Activated naive CD8-positive, alpha-beta T cell treated with anti-CD3 and anti-CD28 coated beads, Interleukin-2, amount 50 U/mL, for 24 hours (primary cell): ENCODE measurements at regions not wholly inside any gene's neighbourhood (a gene's known extent, or its start where the extent isn't known, plus 50 kb on each side); places are given as distances from the start of the nearest gene placed in this dataset.
"Not testable (repeated sequence)": the region's sequence is repeated elsewhere in the genome, so short reads cannot be mapped to it uniquely, and the experiment has no call there.

Experiments
- ATAC-seq: fragments of 150-1000 bp; cut with Tn5 transposase; one replicate; pipeline ENCODE4 v1.10.0; 2021
- DNase-seq: peaks from one replicate; pipeline ENCODE4 v3.0.0; 2021
- H3K27ac Mint-ChIP-seq: one replicate; pipeline ENCODE4 v1.8.0; 2021; ENCODE audit warnings: mild to moderate bottlenecking, mixed read lengths
- H3K27me3 Mint-ChIP-seq: one replicate; pipeline ENCODE4 v1.8.0; 2021; ENCODE audit warnings: mixed read lengths
- H3K36me3 Mint-ChIP-seq: one replicate; pipeline ENCODE4 v1.8.0; 2021; ENCODE audit warnings: low read depth, mixed read lengths
- H3K4me1 Mint-ChIP-seq: one replicate; pipeline ENCODE4 v1.8.0; 2021; ENCODE audit warnings: mixed read lengths
- H3K4me3 Mint-ChIP-seq: one replicate; pipeline ENCODE4 v1.8.0; 2021; ENCODE audit warnings: mild to moderate bottlenecking, moderate library complexity, mixed read lengths
- H3K9me3 Mint-ChIP-seq: one replicate; pipeline ENCODE4 v1.8.0; 2021; ENCODE audit warnings: mixed read lengths

DNA sequence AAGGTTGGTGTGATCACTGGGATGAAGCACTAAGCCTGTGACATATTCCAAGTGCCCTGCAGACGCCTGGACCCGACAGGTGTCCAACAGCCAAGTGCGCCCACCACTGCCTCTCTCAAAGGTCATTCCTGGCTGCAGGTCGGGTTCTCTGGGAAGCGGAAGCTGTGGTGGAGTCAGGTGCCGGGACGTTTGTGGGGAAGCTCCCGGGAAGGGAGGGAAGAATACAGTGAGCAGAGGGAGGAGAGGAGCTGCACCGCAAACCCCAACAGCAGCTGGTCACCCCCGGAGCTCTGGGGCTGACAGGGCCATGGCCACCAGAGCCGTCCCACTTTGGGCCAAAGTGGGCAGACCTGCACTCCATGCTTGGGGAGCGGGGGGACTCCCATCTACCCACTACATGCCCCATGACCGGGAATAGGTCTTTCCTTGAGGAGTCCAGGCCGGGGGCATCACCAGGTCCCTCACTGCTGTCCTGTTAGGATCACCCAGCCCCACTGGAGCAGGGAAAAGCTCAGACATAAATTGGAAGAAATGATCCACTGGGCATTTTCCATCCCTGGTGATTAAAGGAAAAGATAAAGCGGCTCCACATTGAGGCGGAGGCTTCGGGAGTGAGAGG is 84.5 kb upstream of the PPP2R2D start:
- Mint-ChIP-seq H3K27me3 (no peaks in the 10 kb centered on the region), H3K9me3 (no peaks in the 10 kb centered on the region), H3K27ac (no peak overlapping the region), H3K36me3 (no peaks in the 10 kb centered on the region), H3K4me1 (no peaks in the 10 kb centered on the region), H3K4me3 (no peak overlapping the region)
- no peak for DNase-seq
- ATAC-seq = no peak

DNA sequence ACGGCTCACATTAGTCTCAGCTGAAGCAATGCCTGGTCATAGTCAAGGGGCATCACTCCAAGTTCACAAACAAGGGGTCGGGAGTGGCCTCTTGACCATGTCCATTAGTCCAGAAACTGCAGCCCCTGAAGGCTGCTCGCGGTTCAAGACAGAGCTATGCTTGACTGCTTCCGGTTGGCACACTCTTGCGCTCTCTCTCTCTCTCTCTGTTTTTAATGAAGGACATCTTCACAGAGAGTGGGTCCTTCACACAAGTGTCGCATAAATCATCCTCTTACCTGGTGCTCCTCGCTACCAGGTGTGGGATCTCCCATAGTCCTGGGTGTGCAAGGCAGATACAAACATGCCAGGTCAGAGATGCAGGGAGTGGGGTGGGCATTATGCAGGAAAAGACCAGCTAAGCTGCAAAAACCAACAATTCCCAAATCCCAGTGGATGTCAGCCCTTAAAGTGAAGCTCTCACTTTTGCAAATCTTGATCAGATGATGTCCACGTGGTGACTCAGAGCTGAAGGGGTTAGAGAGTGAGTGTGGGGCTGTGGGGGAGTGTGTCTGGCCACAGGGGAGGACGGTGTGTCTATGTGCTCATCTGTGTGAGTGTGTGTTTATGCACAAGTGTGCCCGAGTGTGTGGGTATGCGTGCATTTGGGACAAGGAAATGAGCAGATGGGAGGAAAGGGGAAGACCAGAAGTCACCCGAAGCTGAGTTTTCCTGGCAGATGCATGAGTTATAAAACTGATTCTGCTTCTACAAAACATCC is 83.7 kb upstream of the PPP2R2D start:
- no peak overlapping the region for H3K4me3 Mint-ChIP-seq
- H3K36me3 Mint-ChIP-seq = no peaks in the 10 kb centered on the region
- no peak overlapping the region for H3K27ac Mint-ChIP-seq
- no peak for ATAC-seq
- no peaks in the 10 kb centered on the region for H3K4me1 Mint-ChIP-seq
- no peaks in the 10 kb centered on the region for H3K27me3 Mint-ChIP-seq
- DNase-seq = no peak
- H3K9me3 Mint-ChIP-seq = no peaks in the 10 kb centered on the region

DNA sequence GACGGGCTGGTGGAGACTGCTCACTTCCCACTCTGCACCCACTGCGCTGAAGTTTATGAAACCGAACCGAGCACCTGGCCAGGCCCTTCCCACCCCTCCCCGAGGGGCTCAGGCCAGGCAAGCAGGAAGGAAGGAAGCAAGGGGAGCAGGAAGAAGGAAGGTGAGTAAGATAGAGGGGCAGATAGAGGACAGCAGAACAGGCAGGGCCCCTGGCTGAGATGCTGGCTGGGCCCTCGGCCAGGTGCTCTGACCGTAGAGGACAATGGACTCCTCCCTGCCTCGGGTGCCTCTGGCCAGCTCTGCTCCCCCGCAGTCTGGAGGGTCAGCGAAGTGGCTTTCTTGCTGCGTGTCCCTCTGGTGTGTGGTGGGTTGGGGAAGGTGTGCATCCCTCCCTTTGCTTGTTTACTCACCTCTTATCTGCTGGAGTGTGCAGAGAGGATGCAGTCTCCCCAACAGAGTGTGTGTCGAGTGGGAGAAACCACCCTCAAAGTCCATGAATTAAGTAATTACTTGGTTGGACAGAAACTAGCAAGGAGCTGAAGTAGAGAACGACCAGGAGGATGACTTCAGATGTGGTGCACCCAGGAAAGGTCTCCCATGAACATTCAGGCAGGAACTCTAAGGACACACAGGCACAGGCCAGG is 82.8 kb upstream of the PPP2R2D start:
- H3K27ac Mint-ChIP-seq = no peak overlapping the region

GRCh38 chr10:131818510-131819234 is 82.1 kb upstream of the PPP2R2D start:
- ATAC-seq (no peak), DNase-seq (no peak)
- Mint-ChIP-seq H3K36me3 (no peaks in the 10 kb centered on the region), H3K9me3 (no peaks in the 10 kb centered on the region), H3K27me3 (no peaks in the 10 kb centered on the region), H3K4me1 (no peaks in the 10 kb centered on the region), H3K27ac (no peak overlapping the region), H3K4me3 (no peak overlapping the region)

More for the DNA sequence above, 82.8 kb upstream of the PPP2R2D start:
- H3K9me3 Mint-ChIP-seq = no peaks in the 10 kb centered on the region
- ATAC-seq (no peak), DNase-seq (no peak)
- no peaks in the 10 kb centered on the region for H3K27me3 Mint-ChIP-seq
- no peaks in the 10 kb centered on the region for H3K36me3 Mint-ChIP-seq
- H3K4me3 Mint-ChIP-seq = no peak overlapping the region
- no peaks in the 10 kb centered on the region for H3K4me1 Mint-ChIP-seq

DNA sequence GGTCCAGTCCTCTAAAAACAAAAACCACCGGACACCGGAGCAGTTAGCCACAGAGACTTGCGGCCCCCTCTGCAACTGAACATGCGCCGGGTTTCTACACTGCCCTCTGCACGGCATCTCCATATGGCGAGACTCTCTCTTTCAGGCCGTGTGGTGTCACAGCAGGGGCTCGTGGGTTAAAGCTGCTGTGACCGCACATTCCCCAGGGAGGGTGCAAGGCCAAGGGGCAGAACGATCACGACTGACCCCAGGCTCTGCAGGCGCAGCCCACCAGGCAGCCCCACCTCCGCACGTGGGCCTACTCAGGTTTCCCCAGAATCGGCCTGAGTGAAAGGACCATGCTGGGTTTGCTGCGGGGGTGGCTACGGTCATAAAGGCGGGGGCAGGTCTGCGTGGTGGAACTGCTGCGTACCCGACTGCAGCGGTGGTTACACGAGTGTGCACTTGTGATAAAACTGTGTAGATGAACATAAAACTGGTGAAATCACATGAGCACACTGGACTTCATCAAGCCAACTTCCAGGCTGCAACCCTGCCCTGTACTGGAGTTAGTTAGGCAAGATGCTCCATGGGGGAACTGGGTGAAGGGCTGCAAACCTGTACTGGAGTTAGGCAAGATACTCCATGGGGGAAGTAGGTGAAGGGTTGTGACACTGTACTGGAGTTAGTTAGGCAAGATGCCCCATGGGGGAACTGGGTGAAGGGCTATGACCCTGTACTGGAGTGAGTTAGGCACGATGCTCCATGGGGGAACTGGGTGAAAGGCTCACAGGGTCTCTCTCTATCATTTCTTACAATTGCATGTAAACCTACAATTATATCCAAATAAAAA is 81.4 kb upstream of the PPP2R2D start:
- ATAC-seq = no peak
- Mint-ChIP-seq H3K9me3 (no peaks in the 10 kb centered on the region), H3K4me3 (no peak overlapping the region), H3K27ac (no peak overlapping the region), H3K36me3 (no peaks in the 10 kb centered on the region), H3K4me1 (no peaks in the 10 kb centered on the region), H3K27me3 (no peaks in the 10 kb centered on the region)
- DNase-seq = no peak

- H3K36me3 Mint-ChIP-seq = no peaks in the 10 kb centered on the region
- DNase-seq (no peak), ATAC-seq (no peak)
- H3K4me3 Mint-ChIP-seq = no peak overlapping the region
- no peaks in the 10 kb centered on the region for H3K4me1 Mint-ChIP-seq
- no peaks in the 10 kb centered on the region for H3K9me3 Mint-ChIP-seq
- no peak overlapping the region for H3K27ac Mint-ChIP-seq
- H3K27me3 Mint-ChIP-seq = peaks cover 2% of the 10 kb centered on the region
Observed at GRCh38 chr10:131820626-131821025, 80.2 kb upstream of the PPP2R2D start.

DNA sequence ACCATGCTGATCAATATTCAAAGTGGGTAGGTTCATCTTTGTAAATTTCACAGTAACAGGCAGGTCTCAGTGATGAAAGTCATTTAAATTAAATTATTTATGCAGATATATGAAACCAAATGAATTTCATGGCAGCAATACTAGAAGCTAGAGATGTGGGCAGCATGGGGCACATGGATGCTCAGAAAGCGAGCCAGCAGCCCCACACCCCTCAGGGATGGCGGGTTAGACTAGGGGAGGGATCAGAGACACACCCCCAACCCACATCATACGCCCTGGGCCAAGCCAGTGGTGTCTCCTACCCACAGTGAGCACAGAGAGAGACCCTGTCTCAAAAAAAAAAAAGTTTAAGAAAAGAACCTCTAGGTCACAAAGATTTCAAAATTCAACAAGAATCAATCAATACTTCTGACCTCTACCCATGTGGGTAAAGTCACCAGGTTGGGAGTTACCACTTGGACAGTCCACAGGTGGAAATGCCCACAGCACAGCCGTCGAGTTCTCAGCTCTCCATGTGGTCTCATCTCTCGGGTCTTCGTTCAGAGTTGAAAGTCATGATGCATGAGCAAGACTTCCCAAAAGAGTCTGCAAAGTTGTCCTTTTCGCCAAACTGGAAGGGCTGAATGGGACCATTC is 79.3 kb upstream of the PPP2R2D start:
- H3K9me3 Mint-ChIP-seq = no peaks in the 10 kb centered on the region
- DNase-seq = no peak
- no peaks in the 10 kb centered on the region for H3K36me3 Mint-ChIP-seq
- H3K4me3 Mint-ChIP-seq = no peak overlapping the region
- no peak overlapping the region for H3K27ac Mint-ChIP-seq
- peaks cover 2% of the 10 kb centered on the region for H3K27me3 Mint-ChIP-seq
- ATAC-seq = no peak
- H3K4me1 Mint-ChIP-seq = no peaks in the 10 kb centered on the region

- no peak overlapping the region for H3K27ac Mint-ChIP-seq
Observed at GRCh38 chr10:131822013-131822691, 78.7 kb upstream of the PPP2R2D start.

GRCh38 chr10:131822692-131823245 is 78.0 kb upstream of the PPP2R2D start:
- Mint-ChIP-seq H3K4me3 (no peak overlapping the region), H3K36me3 (no peaks in the 10 kb centered on the region), H3K4me1 (no peaks in the 10 kb centered on the region), H3K27ac (no peak overlapping the region), H3K9me3 (no peaks in the 10 kb centered on the region), H3K27me3 (peaks cover 2% of the 10 kb centered on the region)
- ATAC-seq = no peak
- no peak for DNase-seq

More at GRCh38 chr10:131822013-131822691, 78.7 kb upstream of the PPP2R2D start:
- H3K27me3 Mint-ChIP-seq = peaks cover 2% of the 10 kb centered on the region
- no peak overlapping the region for H3K4me3 Mint-ChIP-seq
- H3K9me3 Mint-ChIP-seq = no peaks in the 10 kb centered on the region
- no peaks in the 10 kb centered on the region for H3K4me1 Mint-ChIP-seq
- H3K36me3 Mint-ChIP-seq = no peaks in the 10 kb centered on the region
- no peak for DNase-seq
- ATAC-seq = no peak

- H3K9me3 Mint-ChIP-seq, H3K27me3 Mint-ChIP-seq, H3K4me1 Mint-ChIP-seq, H3K36me3 Mint-ChIP-seq, H3K4me3 Mint-ChIP-seq, DNase-seq, H3K27ac Mint-ChIP-seq, ATAC-seq: not testable (repeated sequence)
Observed at GRCh38 chr10:131823601-131824099, 77.2 kb upstream of the PPP2R2D start.

- Mint-ChIP-seq H3K27ac (no peak overlapping the region), H3K9me3 (no peaks in the 10 kb centered on the region), H3K27me3 (peaks cover 3% of the 10 kb centered on the region), H3K4me3 (no peak overlapping the region), H3K4me1 (no peaks in the 10 kb centered on the region), H3K36me3 (no peaks in the 10 kb centered on the region)
- DNase-seq (no peak), ATAC-seq (peak; percentile 29)
Observed at GRCh38 chr10:131824371-131825149, 76.2 kb upstream of the PPP2R2D start.

GRCh38 chr10:131825150-131825848 is 75.5 kb upstream of the PPP2R2D start:
- DNase-seq (no peak), ATAC-seq (no peak)
- no peaks in the 10 kb centered on the region for H3K36me3 Mint-ChIP-seq
- peaks cover 9% of the 10 kb centered on the region for H3K27me3 Mint-ChIP-seq
- no peaks in the 10 kb centered on the region for H3K4me1 Mint-ChIP-seq
- H3K9me3 Mint-ChIP-seq = no peaks in the 10 kb centered on the region
- no peak overlapping the region for H3K27ac Mint-ChIP-seq
- H3K4me3 Mint-ChIP-seq = no peak overlapping the region
